HEK293T (cell line): ENCODE measurements at regions not wholly inside any gene's neighbourhood (a gene's known extent, or its start where the extent isn't known, plus 50 kb on each side); places are given as distances from the start of the nearest gene placed in this dataset.

Experiments
- CTCF ChIA-PET: fragments of 350-600 bp; formaldehyde crosslinking; extraction: SDS; loops from one replicate; lab custom pipeline; 2021; ENCODE audit warnings: antibody characterized with exemption, inconsistent platforms; lab: Yijun Ruan, JAX
- POLR2A ChIA-PET: fragments of 350-600 bp; formaldehyde crosslinking; extraction: SDS; loops from one replicate; lab custom pipeline; 2020; ENCODE audit warnings: antibody characterized with exemption, inconsistent platforms; lab: Yijun Ruan, JAX
- DNase-seq: peaks from one replicate; pipeline ENCODE4 v3.0.0; 2012; ENCODE audit warnings: mixed read lengths; ENCODE audit errors: extremely low spot score
- ARNT ChIP-seq: fragments of 450-650 bp; IDR thresholded peaks from 2 replicates; pipeline ENCODE4 v1.6.1; 2017; ENCODE audit warnings: mild to moderate bottlenecking
- BHLHE40 ChIP-seq: fragments of 450-650 bp; IDR thresholded peaks from 2 replicates; pipeline ENCODE4 v1.6.1; 2016; ENCODE audit warnings: mild to moderate bottlenecking, moderate library complexity, borderline replicate concordance
- CTBP1 ChIP-seq: fragments of 450-650 bp; IDR thresholded peaks from 2 replicates; pipeline ENCODE4 v1.6.1; 2016; ENCODE audit warnings: borderline replicate concordance
- ELF4 ChIP-seq: fragments of 450-650 bp; IDR thresholded peaks from 2 replicates; pipeline ENCODE4 v1.6.1; 2017; ENCODE audit warnings: antibody characterized with exemption
- FOXA1 ChIP-seq: fragments of 450-650 bp; IDR thresholded peaks from 2 replicates; pipeline ENCODE4 v1.6.1; 2016; ENCODE audit warnings: mild to moderate bottlenecking
- FOXK2 ChIP-seq: fragments of 450-650 bp; IDR thresholded peaks from 2 replicates; pipeline ENCODE4 v1.6.1; 2016; ENCODE audit warnings: mild to moderate bottlenecking
- FOXM1 ChIP-seq: fragments of 450-650 bp; IDR thresholded peaks from 2 replicates; pipeline ENCODE4 v1.6.1; 2017; ENCODE audit warnings: mild to moderate bottlenecking, borderline replicate concordance
- HDGF ChIP-seq: fragments of 450-650 bp; IDR thresholded peaks from 2 replicates; pipeline ENCODE4 v1.6.1; 2017; ENCODE audit warnings: antibody characterized with exemption, borderline replicate concordance
- L3MBTL2 ChIP-seq: fragments of 450-650 bp; conservative IDR thresholded peaks from 2 replicates; pipeline ENCODE4 v1.6.1; 2016; ENCODE audit warnings: mild to moderate bottlenecking
- LEF1 ChIP-seq: fragments of 450-650 bp; IDR thresholded peaks from 2 replicates; pipeline ENCODE4 v1.6.1; 2017; ENCODE audit warnings: mild to moderate bottlenecking, borderline replicate concordance
- NFRKB ChIP-seq: fragments of 450-650 bp; IDR thresholded peaks from 2 replicates; pipeline ENCODE4 v1.6.1; 2016; ENCODE audit warnings: mild to moderate bottlenecking, moderate library complexity
- PKNOX1 ChIP-seq: fragments of 450-650 bp; IDR thresholded peaks from 2 replicates; pipeline ENCODE4 v1.6.1; 2016
- SP1 ChIP-seq: fragments of 450-650 bp; IDR thresholded peaks from 2 replicates; pipeline ENCODE4 v1.6.1; 2017
- SUZ12 ChIP-seq: fragments of 450-650 bp; IDR thresholded peaks from 2 replicates; pipeline ENCODE4 v1.6.1; 2016; ENCODE audit warnings: mild to moderate bottlenecking
- TARDBP ChIP-seq: fragments of 450-650 bp; IDR thresholded peaks from 2 replicates; pipeline ENCODE4 v1.6.1; 2016
- ZNF384 ChIP-seq: fragments of 450-650 bp; IDR thresholded peaks from 2 replicates; pipeline ENCODE4 v1.6.1; 2016

DNA sequence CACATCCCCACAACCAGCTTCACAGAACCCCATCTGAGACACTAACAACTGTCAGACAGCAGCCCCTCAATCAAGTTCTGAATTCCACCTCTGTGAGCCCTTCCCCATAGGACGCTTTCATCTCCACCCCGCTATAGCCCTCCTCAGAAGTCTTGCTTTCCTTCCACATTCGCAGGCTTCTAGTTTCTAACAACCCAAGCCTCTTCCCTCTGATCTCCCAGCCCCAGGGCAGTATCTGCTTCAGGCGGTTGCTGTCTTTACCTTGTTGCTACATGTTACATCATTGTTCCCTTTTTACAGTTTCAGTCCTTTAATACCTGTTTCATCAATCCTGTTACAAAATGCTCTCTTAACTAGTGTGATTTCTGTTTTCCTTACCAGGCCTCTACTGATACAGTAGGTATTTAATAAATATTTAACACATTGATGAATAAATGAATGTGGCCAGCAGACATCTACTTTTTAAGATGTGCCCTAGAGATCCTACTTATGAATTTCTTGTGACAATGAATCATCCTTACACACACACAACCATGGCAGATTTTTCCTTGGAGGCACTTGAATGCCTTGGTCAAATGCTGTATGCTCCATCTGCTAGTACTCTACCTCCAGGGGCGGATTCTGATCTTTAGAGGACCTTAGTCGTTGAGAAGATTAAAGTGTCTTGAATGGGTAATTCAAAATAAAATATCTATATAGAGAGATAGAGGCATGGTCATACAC, 164.7 kb upstream of the SLIT2 start:
- no peak for DNase-seq
- ChIA-PET CTCF (no interaction called here), POLR2A (no interaction called here)
- no peak for TF ChIP-seq FOXA1
- TF ChIP-seq SUZ12, result no peak
- no peak for TF ChIP-seq ZNF384
- no peak for TF ChIP-seq FOXM1
- no peak for TF ChIP-seq LEF1
- no peak for TF ChIP-seq ELF4

- POLR2A ChIA-PET, result no interaction called here
- CTCF ChIA-PET, result no interaction called here
- TF ChIP-seq TARDBP, result no peak
- no peak for TF ChIP-seq FOXA1
- no peak for TF ChIP-seq HDGF
- TF ChIP-seq L3MBTL2, result no peak
- no peak for TF ChIP-seq ELF4
- no peak for TF ChIP-seq FOXK2
- DNase-seq, result no peak
Observed at GRCh38 chr4:20086067-20086798, 165.5 kb upstream of the SLIT2 start.

- DNase-seq, result no peak
- CTCF ChIA-PET, result no interaction called here
- TF ChIP-seq ELF4 (no peak), NFRKB (no peak), FOXM1 (no peak), FOXK2 (no peak), ZNF384 (no peak), TARDBP (no peak), BHLHE40 (no peak), HDGF (no peak), LEF1 (no peak), L3MBTL2 (no peak), SP1 (no peak), PKNOX1 (no peak), SUZ12 (no peak), CTBP1 (no peak), ARNT (no peak)
- POLR2A ChIA-PET, result no interaction called here
Observed at GRCh38 chr4:20085653-20086052, 166.1 kb upstream of the SLIT2 start.

DNA sequence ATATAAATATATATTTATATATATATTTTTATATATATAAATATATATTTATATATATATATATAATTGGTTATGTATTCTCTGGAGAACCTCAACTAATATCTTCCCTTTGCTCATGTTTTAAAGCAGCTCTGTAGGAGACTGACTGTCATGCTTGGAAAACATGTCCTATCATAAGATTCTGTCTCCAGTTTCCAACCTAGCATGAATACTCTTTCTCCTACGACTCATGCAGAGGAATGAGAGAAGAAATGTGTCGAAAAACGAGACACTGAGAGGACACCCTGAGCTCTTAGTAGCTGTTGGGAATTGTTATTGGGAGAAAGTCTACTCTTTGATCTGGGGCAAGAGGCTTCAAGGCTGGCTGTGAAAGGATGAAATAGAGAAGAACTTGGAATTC, 166.5 kb upstream of the SLIT2 start:
- no peak for DNase-seq
- TF ChIP-seq ARNT, result no peak
- POLR2A ChIA-PET, result no interaction called here
- CTCF ChIA-PET, result no interaction called here

DNA sequence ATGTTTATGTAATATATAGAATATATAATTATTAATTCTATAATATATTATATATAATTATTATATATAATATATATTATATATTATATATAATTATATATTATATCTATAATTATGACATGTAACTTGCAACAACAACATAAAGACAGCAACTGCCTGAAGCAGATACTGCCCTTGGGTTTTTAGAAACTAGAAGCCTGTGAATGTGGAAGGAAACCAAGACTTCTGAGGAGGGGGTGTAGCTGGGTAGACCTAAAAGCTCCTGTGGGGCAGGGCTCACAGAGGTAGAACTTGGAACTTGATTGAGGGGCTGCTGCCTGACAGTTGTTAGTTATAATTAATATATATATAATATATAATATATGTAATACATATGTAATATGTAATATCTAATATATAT, 167.2 kb upstream of the SLIT2 start:
- CTCF ChIA-PET, result no interaction called here
- no peak for TF ChIP-seq LEF1
- no peak for TF ChIP-seq ZNF384
- no peak for TF ChIP-seq ELF4
- no peak for TF ChIP-seq CTBP1
- no peak for TF ChIP-seq PKNOX1
- TF ChIP-seq SUZ12, result no peak
- no peak for TF ChIP-seq ARNT
- no peak for TF ChIP-seq FOXM1
- no peak for TF ChIP-seq FOXA1
- no peak for TF ChIP-seq SP1
- TF ChIP-seq BHLHE40, result no peak
- no peak for DNase-seq

GRCh38 chr4:20078644-20079043, 173.1 kb upstream of the SLIT2 start:
- no peak for DNase-seq
- ChIA-PET POLR2A (no interaction called here), CTCF (no interaction called here)
- TF ChIP-seq CTBP1 (no peak), PKNOX1 (no peak), SP1 (no peak), SUZ12 (no peak), BHLHE40 (no peak), ELF4 (no peak), NFRKB (no peak), TARDBP (no peak), LEF1 (no peak), FOXM1 (no peak), FOXA1 (no peak), L3MBTL2 (no peak), ARNT (no peak), ZNF384 (no peak), FOXK2 (no peak), HDGF (no peak)

More for the DNA sequence above, 167.2 kb upstream of the SLIT2 start:
- POLR2A ChIA-PET, result no interaction called here
